Activated CD4-positive, alpha-beta memory T cell treated with anti-CD3 and anti-CD28 coated beads, Interleukin-2, amount 10 ng/mL, durations not matched to agents 7 days and 5 days (primary cell): ENCODE measurements at regions not wholly inside any gene's neighbourhood (a gene's known extent, or its start where the extent isn't known, plus 50 kb on each side); places are given as distances from the start of the nearest gene placed in this dataset.
A peak's percentile ranks its signal among the peaks of the same experiment; 100 is the strongest.

ENCODE experiments used
- CTCF ChIA-PET: fragments of 350-600 bp; sonication (Branson Sonifier 250); formaldehyde crosslinking; loops from one replicate; lab custom pipeline; 2021; ENCODE audit warnings: antibody characterized with exemption, inconsistent platforms; lab: Charles Lee
- POLR2A ChIA-PET: fragments of 350-600 bp; sonication (Branson Sonifier 250); formaldehyde crosslinking; loops from one replicate; lab custom pipeline; 2021; ENCODE audit warnings: antibody characterized with exemption; lab: Charles Lee
- DNase-seq: peaks from one replicate; pipeline ENCODE4 v3.0.0-alpha.2; 2020
- H3K27ac Mint-ChIP-seq: one replicate; pipeline ENCODE4 v1.8.0; 2021; ENCODE audit warnings: mild to moderate bottlenecking, mixed read lengths
- H3K27me3 Mint-ChIP-seq: one replicate; pipeline ENCODE4 v1.8.0; 2021; ENCODE audit warnings: mixed read lengths
- H3K36me3 Mint-ChIP-seq: one replicate; pipeline ENCODE4 v1.8.0; 2021; ENCODE audit warnings: low read depth, mixed read lengths
- H3K4me1 Mint-ChIP-seq: one replicate; pipeline ENCODE4 v1.8.0; 2021; ENCODE audit warnings: mixed read lengths
- H3K4me3 Mint-ChIP-seq: one replicate; pipeline ENCODE4 v1.8.0; 2021; ENCODE audit warnings: mild to moderate bottlenecking, mixed read lengths
- H3K9me3 Mint-ChIP-seq: one replicate; pipeline ENCODE4 v1.8.0; 2021; ENCODE audit warnings: mixed read lengths

- H3K27me3 Mint-ChIP-seq: peaks cover 10% of the 10 kb centered on the region
- peaks cover 3% of the 10 kb centered on the region for H3K4me1 Mint-ChIP-seq
- ChIA-PET CTCF (no interaction called here), POLR2A (no interaction called here)
- H3K4me3 Mint-ChIP-seq: no peak overlapping the region
- H3K27ac Mint-ChIP-seq: no peak overlapping the region
- no peaks in the 10 kb centered on the region for H3K36me3 Mint-ChIP-seq
- DNase-seq: no peak
- no peaks in the 10 kb centered on the region for H3K9me3 Mint-ChIP-seq
These were observed 105.1 kb upstream of the GRPR start for GRCh38 chrX:16018291-16018690.

- Mint-ChIP-seq H3K27me3 (no peaks in the 10 kb centered on the region), H3K36me3 (no peaks in the 10 kb centered on the region), H3K27ac (no peak overlapping the region), H3K4me1 (no peaks in the 10 kb centered on the region), H3K9me3 (no peaks in the 10 kb centered on the region), H3K4me3 (no peak overlapping the region)
- POLR2A ChIA-PET: no interaction called here
- CTCF ChIA-PET: no interaction called here
- no peak for DNase-seq
These were observed 109.2 kb upstream of the GRPR start for GRCh38 chrX:16014171-16014570.

GRCh38 chrX:16012250-16012649 is 111.1 kb upstream of the GRPR start:
- Mint-ChIP-seq H3K4me1 (no peaks in the 10 kb centered on the region), H3K9me3 (no peaks in the 10 kb centered on the region), H3K4me3 (no peak overlapping the region), H3K36me3 (no peaks in the 10 kb centered on the region), H3K27me3 (no peaks in the 10 kb centered on the region), H3K27ac (no peak overlapping the region)
- ChIA-PET POLR2A (no interaction called here), CTCF (no interaction called here)
- no peak for DNase-seq

DNA sequence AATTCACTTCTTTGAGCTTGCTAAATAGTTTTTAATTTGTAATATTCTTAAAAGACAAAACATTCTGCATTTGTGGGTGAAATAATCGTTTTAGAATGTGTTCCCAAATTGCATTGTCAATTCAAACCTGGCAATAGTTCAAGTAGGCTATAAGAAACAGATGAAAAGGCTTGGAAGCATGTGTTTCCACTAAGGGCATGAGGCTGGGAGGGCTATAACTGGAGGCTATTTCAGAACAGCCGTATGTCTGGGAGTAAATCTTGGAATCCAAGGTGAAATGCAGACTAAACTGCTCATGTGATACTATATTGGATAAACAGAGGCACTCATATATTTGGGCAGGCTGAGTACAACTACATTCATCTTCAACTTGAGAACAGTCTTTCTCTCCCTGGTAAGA is 117.4 kb upstream of the GRPR start:
- ChIA-PET CTCF (no interaction called here), POLR2A (no interaction called here)
- no peak overlapping the region for H3K4me3 Mint-ChIP-seq
- H3K9me3 Mint-ChIP-seq: no peaks in the 10 kb centered on the region
- H3K27me3 Mint-ChIP-seq: no peaks in the 10 kb centered on the region
- no peak for DNase-seq
- H3K36me3 Mint-ChIP-seq: no peaks in the 10 kb centered on the region
- no peaks in the 10 kb centered on the region for H3K4me1 Mint-ChIP-seq
- no peak overlapping the region for H3K27ac Mint-ChIP-seq

DNA sequence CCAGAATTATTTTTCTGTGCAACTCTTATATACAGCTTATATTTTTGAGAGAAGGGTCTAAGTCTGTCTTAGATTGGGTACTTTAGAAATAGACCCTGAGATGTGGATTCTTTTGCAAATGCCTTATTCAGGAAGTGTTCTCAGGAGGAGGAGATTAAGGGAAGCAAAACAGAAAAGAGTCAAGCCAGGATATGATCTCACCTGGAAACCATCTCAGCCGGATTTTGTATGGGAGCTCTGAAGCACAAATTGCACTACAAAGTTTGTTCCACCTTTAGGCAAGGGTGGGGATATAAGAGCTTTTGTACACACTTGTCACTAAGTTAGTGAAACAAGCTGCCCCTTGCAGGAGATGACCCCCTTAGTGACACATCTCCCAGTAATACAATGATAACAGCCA is 121.2 kb upstream of the GRPR start:
- Mint-ChIP-seq H3K27me3 (no peaks in the 10 kb centered on the region), H3K36me3 (no peaks in the 10 kb centered on the region), H3K27ac (no peak overlapping the region), H3K4me1 (no peaks in the 10 kb centered on the region), H3K9me3 (no peaks in the 10 kb centered on the region), H3K4me3 (no peak overlapping the region)
- ChIA-PET POLR2A (no interaction called here), CTCF (no interaction called here)
- no peak for DNase-seq

- ChIA-PET POLR2A (no interaction called here), CTCF (no interaction called here)
- DNase-seq: no peak
- Mint-ChIP-seq H3K4me3 (no peak overlapping the region), H3K4me1 (no peaks in the 10 kb centered on the region), H3K9me3 (no peaks in the 10 kb centered on the region), H3K36me3 (no peaks in the 10 kb centered on the region), H3K27ac (no peak overlapping the region), H3K27me3 (peaks cover 2% of the 10 kb centered on the region)
These were observed 125.0 kb upstream of the GRPR start for GRCh38 chrX:15998350-15998749.

DNA sequence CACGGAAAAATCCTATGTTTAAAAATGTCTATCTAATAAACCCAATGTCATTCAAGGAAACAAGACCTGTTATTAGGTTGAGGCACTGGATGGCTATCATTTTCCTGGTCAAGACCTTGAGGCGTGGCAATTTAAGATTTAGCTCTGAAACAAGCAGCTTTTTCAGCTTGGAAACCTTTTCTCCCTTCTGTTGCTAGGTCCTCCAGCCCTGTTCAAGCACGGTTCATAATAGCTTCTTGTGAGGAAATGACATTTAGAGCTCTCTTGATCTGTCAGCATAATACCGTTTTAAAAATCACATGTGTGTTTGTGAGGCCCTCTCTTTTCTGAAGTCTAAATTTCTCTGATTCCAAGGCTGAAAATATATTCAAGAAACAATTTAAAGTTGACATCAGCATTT is 133.6 kb upstream of the GRPR start:
- ChIA-PET CTCF (no interaction called here), POLR2A (no interaction called here)
- Mint-ChIP-seq H3K4me1 (no peaks in the 10 kb centered on the region), H3K36me3 (no peaks in the 10 kb centered on the region), H3K9me3 (no peaks in the 10 kb centered on the region), H3K27me3 (peaks cover 2% of the 10 kb centered on the region), H3K27ac (no peak overlapping the region), H3K4me3 (no peak overlapping the region)
- no peak for DNase-seq

DNA sequence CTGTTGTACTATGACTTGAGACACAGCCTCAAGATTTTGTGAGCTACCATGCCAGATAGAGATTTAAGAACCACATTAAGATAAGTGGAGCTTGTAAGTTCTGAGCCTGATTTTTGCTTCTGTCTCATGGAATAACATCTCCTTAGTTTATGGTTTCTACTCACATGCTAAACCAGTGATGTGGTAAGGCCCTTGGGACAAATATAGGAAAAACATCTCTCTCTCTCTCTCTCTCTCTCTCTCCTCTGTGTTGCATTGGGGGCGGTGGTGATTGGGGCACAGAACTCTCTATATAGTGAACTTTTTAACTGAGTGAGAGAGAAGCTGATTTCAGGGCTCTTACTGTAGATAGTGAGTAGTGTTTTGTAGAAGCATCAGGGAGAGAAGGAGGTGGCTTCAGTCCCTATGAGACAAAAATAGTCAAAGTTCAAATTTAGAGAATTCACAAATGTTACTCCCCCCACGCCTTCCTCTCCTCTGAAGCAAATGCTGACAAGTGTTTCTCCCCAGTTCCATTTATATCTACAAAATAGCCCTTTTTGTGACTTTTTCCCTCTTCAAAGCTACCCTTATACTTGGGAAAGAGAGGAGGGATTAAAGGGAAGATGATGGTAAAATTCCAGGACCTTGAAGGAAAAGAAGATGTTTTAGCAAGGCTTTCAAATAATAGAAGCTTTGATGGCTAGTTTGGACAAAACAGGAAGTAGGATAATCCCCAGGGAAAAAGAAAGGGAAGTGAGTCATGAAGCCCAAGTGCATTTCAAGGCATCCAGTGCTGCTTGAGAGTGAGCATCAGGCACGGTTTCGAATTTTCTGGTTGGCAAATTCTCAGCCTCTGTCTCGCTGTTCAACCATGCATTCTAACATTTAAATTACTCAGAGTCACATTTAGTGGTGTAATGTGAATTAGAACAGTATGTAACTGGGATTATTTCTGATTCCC is 134.3 kb upstream of the AP1S2 start:
- Mint-ChIP-seq H3K36me3 (no peaks in the 10 kb centered on the region), H3K4me3 (no peak overlapping the region), H3K9me3 (no peaks in the 10 kb centered on the region), H3K4me1 (no peaks in the 10 kb centered on the region), H3K27me3 (no peaks in the 10 kb centered on the region), H3K27ac (no peak overlapping the region)
- ChIA-PET CTCF (no interaction called here), POLR2A (no interaction called here)
- DNase-seq: no peak

DNA sequence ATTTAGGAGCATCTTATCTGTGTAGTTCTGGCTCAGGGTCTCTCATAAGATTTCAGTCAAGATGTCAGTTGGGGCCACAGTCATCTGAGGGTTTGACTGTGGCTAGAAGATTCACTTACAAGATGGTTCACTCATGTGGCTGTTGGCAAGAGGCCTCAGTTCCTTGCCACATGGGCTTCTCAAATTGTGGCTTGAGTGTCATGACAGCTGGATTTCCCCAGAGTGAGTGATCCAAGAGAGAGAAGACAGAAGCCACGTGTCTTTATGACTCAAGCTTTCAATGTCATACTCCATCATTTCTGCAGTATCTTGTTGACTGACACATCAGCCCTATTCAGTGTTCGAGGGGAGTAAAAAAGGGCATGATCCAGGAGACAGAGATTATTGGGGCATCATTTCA is 131.3 kb upstream of the AP1S2 start:
- ChIA-PET POLR2A (no interaction called here), CTCF (no interaction called here)
- Mint-ChIP-seq H3K9me3 (no peaks in the 10 kb centered on the region), H3K36me3 (no peaks in the 10 kb centered on the region), H3K4me1 (no peaks in the 10 kb centered on the region), H3K27me3 (no peaks in the 10 kb centered on the region), H3K27ac (no peak overlapping the region), H3K4me3 (no peak overlapping the region)
- DNase-seq: peak; percentile 14

GRCh38 chrX:15983034-15983433 is 128.4 kb upstream of the AP1S2 start:
- Mint-ChIP-seq H3K36me3 (no peaks in the 10 kb centered on the region), H3K27ac (no peak overlapping the region), H3K9me3 (no peaks in the 10 kb centered on the region), H3K27me3 (no peaks in the 10 kb centered on the region), H3K4me3 (no peak overlapping the region), H3K4me1 (no peaks in the 10 kb centered on the region)
- CTCF ChIA-PET: no interaction called here
- POLR2A ChIA-PET: no interaction called here
- DNase-seq: no peak

DNA sequence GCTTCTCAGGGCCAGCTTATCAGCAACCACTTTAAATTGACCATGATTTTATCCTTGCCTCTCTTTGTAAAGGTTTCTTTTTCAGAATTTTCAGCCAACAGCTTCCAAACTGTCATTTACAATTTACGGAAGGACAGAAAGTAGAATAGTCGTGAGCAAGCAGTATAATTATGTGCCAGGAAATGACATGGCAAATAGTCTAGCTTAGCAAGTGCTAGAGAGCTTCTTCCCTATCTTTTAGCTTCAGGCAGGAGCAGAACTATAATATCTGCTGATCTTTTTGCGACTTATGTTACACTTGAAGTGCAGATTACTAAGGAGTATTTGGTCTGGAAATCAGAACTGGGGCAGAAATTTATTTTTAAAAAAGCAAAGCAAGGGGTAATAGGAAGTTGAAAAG is 123.0 kb upstream of the AP1S2 start:
- Mint-ChIP-seq H3K27me3 (no peaks in the 10 kb centered on the region), H3K36me3 (no peaks in the 10 kb centered on the region), H3K4me3 (no peak overlapping the region), H3K27ac (no peak overlapping the region), H3K9me3 (no peaks in the 10 kb centered on the region), H3K4me1 (no peaks in the 10 kb centered on the region)
- no peak for DNase-seq
- CTCF ChIA-PET: no interaction called here
- POLR2A ChIA-PET: no interaction called here

GRCh38 chrX:15976396-15976795 is 121.8 kb upstream of the AP1S2 start:
- Mint-ChIP-seq H3K4me1 (no peaks in the 10 kb centered on the region), H3K9me3 (no peaks in the 10 kb centered on the region), H3K36me3 (no peaks in the 10 kb centered on the region), H3K27me3 (no peaks in the 10 kb centered on the region), H3K4me3 (no peak overlapping the region), H3K27ac (no peak overlapping the region)
- POLR2A ChIA-PET: no interaction called here
- DNase-seq: no peak
- CTCF ChIA-PET: no interaction called here

DNA sequence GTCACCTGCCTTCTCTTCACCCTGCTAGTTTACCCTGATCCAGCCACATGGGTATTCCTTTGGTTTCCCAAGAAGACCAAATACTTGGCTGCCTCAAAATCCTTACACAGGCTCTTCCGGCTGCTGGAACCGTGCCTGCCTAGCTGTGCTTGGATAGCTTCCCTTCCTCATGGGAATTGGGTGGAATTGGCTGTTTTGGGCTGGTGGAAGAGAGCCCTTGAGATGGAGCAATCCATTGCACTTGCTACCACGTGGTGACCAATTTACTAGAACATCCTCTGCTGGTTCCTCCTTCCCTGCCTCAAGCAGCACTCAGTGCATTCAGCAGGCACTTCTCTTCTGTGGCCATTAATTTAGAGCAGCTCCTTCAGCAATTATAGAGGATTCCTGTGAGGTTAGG is 119.3 kb upstream of the AP1S2 start:
- Mint-ChIP-seq H3K4me3 (no peak overlapping the region), H3K9me3 (no peaks in the 10 kb centered on the region), H3K36me3 (no peaks in the 10 kb centered on the region), H3K27ac (no peak overlapping the region), H3K4me1 (no peaks in the 10 kb centered on the region), H3K27me3 (no peaks in the 10 kb centered on the region)
- DNase-seq: no peak
- CTCF ChIA-PET: no interaction called here
- POLR2A ChIA-PET: no interaction called here

DNA sequence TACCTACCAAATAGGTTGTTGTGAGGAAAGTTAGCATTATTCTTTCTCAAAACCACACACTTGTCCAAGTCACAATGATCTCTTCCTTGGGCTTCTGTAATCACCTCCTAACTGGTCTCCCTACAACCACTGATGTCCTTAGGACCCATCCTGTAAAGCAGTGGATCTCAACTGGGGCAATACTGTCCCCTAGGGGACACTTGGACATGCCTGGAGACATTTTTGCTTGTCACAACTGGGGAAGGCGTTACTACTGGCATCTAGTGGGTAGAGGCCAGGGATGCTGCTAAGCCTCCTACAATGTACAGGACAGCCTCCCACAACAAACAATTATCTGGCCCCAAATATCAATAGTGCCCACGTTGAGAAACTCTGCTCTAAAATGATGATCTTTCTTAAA is 118.7 kb upstream of the AP1S2 start:
- Mint-ChIP-seq H3K9me3 (no peaks in the 10 kb centered on the region), H3K4me3 (no peak overlapping the region), H3K36me3 (no peaks in the 10 kb centered on the region), H3K27ac (no peak overlapping the region), H3K27me3 (no peaks in the 10 kb centered on the region), H3K4me1 (no peaks in the 10 kb centered on the region)
- ChIA-PET CTCF (no interaction called here), POLR2A (no interaction called here)
- peak; percentile 16 for DNase-seq
